ENCODE measurements at regions not wholly inside any gene's neighbourhood (a gene's known extent, or its start where the extent isn't known, plus 50 kb on each side); places are given as distances from the start of the nearest gene placed in this dataset.

DNA sequence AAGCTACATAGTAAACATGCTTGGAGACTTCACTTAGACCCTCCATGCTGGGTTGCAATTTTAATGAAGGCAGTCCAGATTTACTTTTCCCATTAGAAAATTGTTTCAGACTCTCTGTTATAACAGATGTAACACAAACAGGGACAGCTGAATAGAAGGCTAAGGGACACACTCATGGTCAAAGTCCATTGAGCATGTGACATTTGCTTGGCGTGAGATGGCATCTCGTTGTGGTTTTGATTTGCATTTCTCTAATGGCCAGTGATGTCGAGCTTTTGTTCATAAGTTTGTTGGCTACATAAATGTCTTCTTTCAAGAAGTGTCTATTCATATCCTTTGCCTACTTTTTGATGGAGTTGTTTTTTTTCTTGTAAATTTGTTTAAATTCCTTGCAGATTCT, 358.2 kb upstream of the CLNK start:
- Mint-ChIP-seq H3K27ac (no peak overlapping the region), H3K4me1 (no peaks in the 10 kb centered on the region), H3K4me3 (no peak overlapping the region), H3K36me3 (no peaks in the 10 kb centered on the region), H3K27me3 (no peaks in the 10 kb centered on the region), H3K9me3 (peaks cover 3% of the 10 kb centered on the region)
- no peak for DNase-seq

DNA sequence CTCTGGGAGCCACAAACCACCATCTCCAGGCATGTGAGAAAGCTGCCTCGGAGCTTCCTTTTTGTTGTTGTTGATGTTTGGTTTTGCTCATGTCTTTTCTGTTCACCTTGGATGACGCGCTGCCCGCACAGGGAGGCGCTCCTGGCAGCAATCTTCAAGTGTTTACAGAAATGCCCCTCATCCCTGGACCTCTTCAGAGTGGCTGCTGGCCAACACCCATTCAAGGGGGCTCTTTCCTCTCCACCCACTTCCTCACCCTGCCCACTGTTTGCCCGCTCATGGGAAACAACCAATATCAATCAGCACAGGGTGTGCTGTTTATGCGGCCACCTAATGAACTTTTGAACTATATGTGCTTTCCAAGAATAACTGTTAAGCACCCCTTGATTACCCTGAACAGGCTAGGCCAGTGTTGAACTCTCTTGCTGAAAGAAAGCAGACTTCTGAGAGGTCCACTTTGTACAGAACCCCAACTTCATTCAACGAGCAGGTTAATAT, 355.1 kb upstream of the CLNK start:
- no peak overlapping the region for H3K27ac Mint-ChIP-seq
- no peaks in the 10 kb centered on the region for H3K27me3 Mint-ChIP-seq
- no peaks in the 10 kb centered on the region for H3K9me3 Mint-ChIP-seq
- no peaks in the 10 kb centered on the region for H3K36me3 Mint-ChIP-seq
- no peak for DNase-seq
- no peak overlapping the region for H3K4me3 Mint-ChIP-seq
- no peaks in the 10 kb centered on the region for H3K4me1 Mint-ChIP-seq

DNA sequence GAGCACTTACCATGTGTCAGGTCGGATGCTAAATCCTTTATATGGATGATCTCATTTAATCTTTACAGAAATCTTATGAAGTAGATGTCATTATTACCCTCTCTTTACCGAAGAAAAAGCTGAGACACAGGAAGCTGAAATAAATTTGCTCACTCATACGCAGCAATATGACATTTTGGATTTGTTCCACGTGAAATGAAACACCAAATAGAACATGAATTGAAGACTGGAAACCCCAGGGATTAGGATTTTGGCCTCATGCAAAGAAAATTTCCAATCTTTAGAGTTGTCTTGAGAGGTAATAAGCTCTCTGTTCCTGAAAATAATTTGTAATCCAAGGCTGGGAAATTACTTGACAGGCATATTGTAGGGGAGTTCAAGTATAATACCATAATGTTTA, 354.4 kb upstream of the CLNK start:
- DNase-seq: no peak
- no peaks in the 10 kb centered on the region for H3K36me3 Mint-ChIP-seq
- no peaks in the 10 kb centered on the region for H3K9me3 Mint-ChIP-seq
- no peak overlapping the region for H3K4me3 Mint-ChIP-seq
- no peaks in the 10 kb centered on the region for H3K27me3 Mint-ChIP-seq
- no peaks in the 10 kb centered on the region for H3K4me1 Mint-ChIP-seq
- H3K27ac Mint-ChIP-seq: no peak overlapping the region

- no peak for DNase-seq
- no peak overlapping the region for H3K4me3 Mint-ChIP-seq
- H3K9me3 Mint-ChIP-seq: no peaks in the 10 kb centered on the region
- no peaks in the 10 kb centered on the region for H3K4me1 Mint-ChIP-seq
- no peaks in the 10 kb centered on the region for H3K36me3 Mint-ChIP-seq
- H3K27ac Mint-ChIP-seq: no peak overlapping the region
- no peaks in the 10 kb centered on the region for H3K27me3 Mint-ChIP-seq
Observed at GRCh38 chr4:11037637-11038036, 353.1 kb upstream of the CLNK start.

- no peaks in the 10 kb centered on the region for H3K27me3 Mint-ChIP-seq
- H3K9me3 Mint-ChIP-seq: peaks cover 1% of the 10 kb centered on the region
- no peak overlapping the region for H3K27ac Mint-ChIP-seq
- H3K4me1 Mint-ChIP-seq: no peaks in the 10 kb centered on the region
- H3K36me3 Mint-ChIP-seq: no peaks in the 10 kb centered on the region
- H3K4me3 Mint-ChIP-seq: no peak overlapping the region
- no peak for DNase-seq
Observed at GRCh38 chr4:11028334-11028733, 343.8 kb upstream of the CLNK start.

- Mint-ChIP-seq H3K27ac (no peak overlapping the region), H3K27me3 (no peaks in the 10 kb centered on the region), H3K9me3 (no peaks in the 10 kb centered on the region), H3K36me3 (no peaks in the 10 kb centered on the region), H3K4me1 (no peaks in the 10 kb centered on the region), H3K4me3 (no peak overlapping the region)
- no peak for DNase-seq
Observed at GRCh38 chr4:11021333-11021732, 336.8 kb upstream of the CLNK start.

DNA sequence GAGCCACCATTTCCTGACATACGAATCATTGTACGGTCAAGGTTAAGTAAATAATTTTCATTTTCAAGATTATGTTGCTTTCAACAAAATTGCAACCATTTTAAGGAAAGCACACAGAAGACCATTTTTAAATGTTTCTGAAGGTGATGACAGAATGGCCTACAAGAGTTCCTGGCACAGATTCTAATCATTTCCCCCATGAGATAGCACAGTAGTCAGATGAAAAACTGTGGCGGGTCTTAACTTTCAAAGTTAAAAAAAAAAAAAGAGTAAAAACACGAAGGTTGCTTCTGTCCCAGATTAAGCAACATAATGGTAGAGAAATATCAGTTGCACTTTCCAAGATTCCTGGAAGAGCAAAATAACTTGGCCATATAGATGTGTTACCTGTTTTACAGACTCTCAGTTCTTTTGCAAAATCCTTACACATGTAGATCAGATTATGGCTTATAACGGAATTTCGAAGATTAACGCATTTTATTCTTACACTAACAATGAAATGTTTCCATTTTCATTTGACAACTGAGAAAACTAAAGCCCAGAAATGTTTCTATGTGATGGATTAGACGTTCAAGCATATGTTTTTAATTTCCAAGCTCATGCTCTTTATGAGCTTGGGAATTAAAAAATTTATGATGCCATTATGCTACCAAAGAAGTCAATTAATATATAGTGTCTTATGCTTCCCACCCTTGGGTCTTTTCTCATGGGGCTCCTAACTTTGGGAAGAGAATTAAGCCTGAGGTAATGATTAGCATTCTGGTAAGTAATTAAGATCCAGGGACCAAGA, 335.1 kb upstream of the CLNK start:
- Mint-ChIP-seq H3K27ac (no peak overlapping the region), H3K27me3 (no peaks in the 10 kb centered on the region), H3K36me3 (no peaks in the 10 kb centered on the region), H3K9me3 (no peaks in the 10 kb centered on the region), H3K4me1 (no peaks in the 10 kb centered on the region), H3K4me3 (no peak overlapping the region)
- DNase-seq: no peak

DNA sequence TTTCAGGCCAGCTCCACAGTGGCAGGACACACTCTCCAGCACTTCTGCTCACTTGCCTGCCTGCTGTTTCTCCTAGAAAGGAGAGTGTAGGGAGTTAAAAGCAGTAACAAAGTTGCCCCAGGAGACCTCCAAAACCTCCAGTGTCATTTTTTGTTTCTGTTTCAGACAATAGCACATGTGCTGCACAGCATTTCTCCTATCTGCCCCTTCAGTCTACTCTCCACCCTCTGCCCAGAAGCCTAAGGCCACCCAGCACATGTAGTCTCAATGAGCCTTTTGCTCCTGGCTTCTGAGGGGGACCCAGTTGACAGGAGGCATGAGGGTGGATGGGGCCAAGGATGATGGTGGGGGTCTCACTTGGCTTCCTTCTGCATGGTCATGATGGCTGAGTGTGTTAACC, 329.6 kb upstream of the CLNK start:
- H3K4me3 Mint-ChIP-seq: no peak overlapping the region
- no peak for DNase-seq
- H3K36me3 Mint-ChIP-seq: no peaks in the 10 kb centered on the region
- H3K27me3 Mint-ChIP-seq: no peaks in the 10 kb centered on the region
- no peak overlapping the region for H3K27ac Mint-ChIP-seq
- H3K4me1 Mint-ChIP-seq: no peaks in the 10 kb centered on the region
- H3K9me3 Mint-ChIP-seq: no peaks in the 10 kb centered on the region

DNA sequence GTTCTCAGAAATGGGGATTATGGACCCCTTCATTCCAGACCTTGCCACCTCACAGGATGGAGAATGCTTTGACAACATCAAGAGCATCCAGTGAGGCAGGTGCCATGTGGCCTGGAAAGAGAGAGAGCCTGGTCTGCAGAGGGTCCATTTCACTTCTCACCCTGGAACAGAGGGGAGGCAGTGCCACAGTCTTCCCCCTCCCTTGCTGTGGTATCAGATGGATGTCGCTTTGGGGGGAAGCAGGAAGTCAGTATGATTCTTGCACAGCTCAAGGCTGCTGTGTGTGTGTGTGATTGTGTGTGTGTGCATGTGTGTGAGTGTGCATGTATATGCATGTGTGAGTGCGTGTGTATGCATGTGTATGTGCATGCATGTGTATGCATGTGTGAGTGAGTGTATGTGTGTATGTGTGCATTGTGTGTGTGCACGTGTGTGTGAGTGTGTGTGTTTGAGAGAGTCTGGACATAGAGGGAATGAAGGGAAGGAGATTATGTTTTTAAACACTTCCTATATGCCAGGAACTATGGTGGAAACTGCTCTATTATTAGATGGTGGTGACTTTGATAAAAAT, 328.6 kb upstream of the CLNK start:
- Mint-ChIP-seq H3K27ac (no peak overlapping the region), H3K4me1 (no peaks in the 10 kb centered on the region), H3K9me3 (no peaks in the 10 kb centered on the region), H3K4me3 (no peak overlapping the region), H3K27me3 (no peaks in the 10 kb centered on the region), H3K36me3 (no peaks in the 10 kb centered on the region)
- DNase-seq: no peak

DNA sequence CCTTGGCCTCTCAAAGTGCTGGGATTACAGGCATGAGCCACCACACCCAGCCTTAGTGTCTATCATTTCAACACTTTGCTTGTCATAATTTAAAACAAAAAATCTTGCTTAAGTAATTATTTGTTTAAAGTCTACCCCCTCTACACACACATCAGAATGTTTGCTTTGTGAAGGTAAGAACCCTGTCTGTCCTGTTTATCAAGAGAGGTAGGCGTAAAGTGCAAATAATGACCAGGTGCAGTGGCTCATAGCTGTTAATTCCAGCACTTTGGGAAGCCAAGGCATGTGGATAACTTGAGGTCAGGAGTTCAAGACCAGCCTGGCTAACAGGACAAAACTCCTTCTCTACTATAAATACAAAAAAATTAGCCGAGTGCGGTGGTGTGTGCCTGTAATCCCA, 326.7 kb upstream of the CLNK start:
- Mint-ChIP-seq H3K36me3 (no peaks in the 10 kb centered on the region), H3K27ac (no peak overlapping the region), H3K4me1 (peaks cover 2% of the 10 kb centered on the region), H3K9me3 (no peaks in the 10 kb centered on the region), H3K27me3 (no peaks in the 10 kb centered on the region), H3K4me3 (no peak overlapping the region)
- no peak for DNase-seq

DNA sequence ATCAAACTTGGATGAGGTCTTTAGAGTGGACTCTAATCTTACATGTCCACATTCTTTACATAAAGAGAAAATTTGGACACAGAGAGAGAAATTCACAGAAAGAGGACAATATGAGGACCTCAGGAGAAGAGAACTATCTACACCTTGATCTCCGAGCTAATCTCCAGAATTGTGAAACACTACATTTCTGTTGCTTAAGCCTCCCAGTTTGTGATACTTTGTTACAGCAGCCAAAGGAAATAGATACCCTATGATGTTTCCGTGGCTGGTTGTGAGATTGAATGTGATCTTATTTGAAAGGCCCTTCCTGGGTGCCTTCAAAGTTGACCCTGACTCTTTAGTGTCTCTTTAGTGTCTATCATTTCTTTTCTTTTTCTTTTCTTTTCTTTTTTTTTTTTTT, 326.1 kb upstream of the CLNK start:
- no peak for DNase-seq
- no peak overlapping the region for H3K4me3 Mint-ChIP-seq

GRCh38 chr4:11009281-11009680, 324.7 kb upstream of the CLNK start:
- no peaks in the 10 kb centered on the region for H3K36me3 Mint-ChIP-seq
- peaks cover 2% of the 10 kb centered on the region for H3K4me1 Mint-ChIP-seq
- H3K27me3 Mint-ChIP-seq: no peaks in the 10 kb centered on the region
- H3K4me3 Mint-ChIP-seq: no peak overlapping the region
- H3K9me3 Mint-ChIP-seq: no peaks in the 10 kb centered on the region
- H3K27ac Mint-ChIP-seq: no peak overlapping the region
- no peak for DNase-seq

More for the DNA sequence above, 326.1 kb upstream of the CLNK start:
- Mint-ChIP-seq H3K27me3 (no peaks in the 10 kb centered on the region), H3K27ac (no peak overlapping the region), H3K4me1 (peaks cover 2% of the 10 kb centered on the region), H3K36me3 (no peaks in the 10 kb centered on the region), H3K9me3 (no peaks in the 10 kb centered on the region)

- no peaks in the 10 kb centered on the region for H3K27me3 Mint-ChIP-seq
- no peaks in the 10 kb centered on the region for H3K9me3 Mint-ChIP-seq
- no peak overlapping the region for H3K27ac Mint-ChIP-seq
- peaks cover 2% of the 10 kb centered on the region for H3K4me1 Mint-ChIP-seq
- no peak overlapping the region for H3K4me3 Mint-ChIP-seq
- no peaks in the 10 kb centered on the region for H3K36me3 Mint-ChIP-seq
- no peak for DNase-seq
Observed at GRCh38 chr4:11005300-11005699, 320.7 kb upstream of the CLNK start.

DNA sequence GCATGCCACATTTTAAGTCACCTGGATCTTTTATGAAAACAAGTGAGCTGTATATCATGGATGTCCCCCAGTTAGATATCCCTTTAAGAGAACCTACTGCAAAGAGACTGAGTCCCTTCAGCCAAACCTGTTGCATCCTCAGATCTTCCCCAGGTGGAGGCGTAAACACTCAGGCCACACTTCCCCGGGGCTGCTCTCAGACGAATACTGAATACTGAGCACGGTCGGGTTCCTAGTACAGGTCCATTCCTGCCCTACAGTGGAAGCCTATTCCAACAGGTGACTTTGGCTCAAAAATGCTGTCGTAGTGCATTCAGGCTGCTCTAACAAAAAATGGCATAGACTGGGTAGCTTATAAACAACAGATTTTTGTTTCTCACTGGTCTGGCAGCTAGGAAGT, 320.2 kb upstream of the CLNK start:
- H3K27ac Mint-ChIP-seq: no peak overlapping the region
- no peaks in the 10 kb centered on the region for H3K9me3 Mint-ChIP-seq
- DNase-seq: no peak
- H3K4me1 Mint-ChIP-seq: peaks cover 2% of the 10 kb centered on the region
- H3K4me3 Mint-ChIP-seq: no peak overlapping the region
- H3K36me3 Mint-ChIP-seq: no peaks in the 10 kb centered on the region
- H3K27me3 Mint-ChIP-seq: no peaks in the 10 kb centered on the region

DNA sequence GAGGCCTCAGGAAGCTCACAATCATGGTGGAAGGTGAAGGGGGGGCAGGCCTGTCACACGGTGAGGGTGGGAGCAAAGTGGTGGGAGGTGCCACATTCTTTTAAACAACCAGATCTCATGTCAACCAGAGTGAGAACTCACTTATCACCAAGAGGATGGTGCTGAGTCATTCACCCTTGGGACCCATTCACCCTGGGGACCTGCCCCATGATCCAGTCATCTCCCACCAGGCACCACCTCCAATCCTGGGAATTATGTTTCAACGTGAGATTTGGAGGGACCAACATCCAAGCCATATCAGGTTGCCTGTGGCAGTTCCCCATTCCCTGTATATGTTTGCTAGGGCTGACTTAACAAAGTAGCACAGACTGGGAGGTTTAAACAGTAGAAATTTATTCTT, 318.4 kb upstream of the CLNK start:
- Mint-ChIP-seq H3K27ac (no peak overlapping the region), H3K4me3 (no peak overlapping the region), H3K27me3 (no peaks in the 10 kb centered on the region), H3K36me3 (no peaks in the 10 kb centered on the region), H3K9me3 (no peaks in the 10 kb centered on the region), H3K4me1 (peaks cover 2% of the 10 kb centered on the region)
- DNase-seq: no peak

- Mint-ChIP-seq H3K27ac (no peak overlapping the region), H3K27me3 (peaks cover 6% of the 10 kb centered on the region), H3K36me3 (no peaks in the 10 kb centered on the region), H3K4me3 (no peak overlapping the region), H3K9me3 (no peaks in the 10 kb centered on the region), H3K4me1 (no peaks in the 10 kb centered on the region)
- no peak for DNase-seq
Observed at GRCh38 chr4:10998846-10999245, 314.3 kb upstream of the CLNK start.
